ENCODE measurements at regions not wholly inside any gene's neighbourhood (a gene's known extent, or its start where the extent isn't known, plus 50 kb on each side); places are given as distances from the start of the nearest gene placed in this dataset.

- H3K4me1 Mint-ChIP-seq (ENCODE audit: unreplicated experiment) = no peaks in the 10 kb centered on the region
- no peaks in the 10 kb centered on the region for H3K27me3 Mint-ChIP-seq (ENCODE audit: unreplicated experiment)
- no peak for TF ChIP-seq CTCF (IDR thresholded peaks at IDR 0.05)
- H3K9me3 Mint-ChIP-seq (ENCODE audit: unreplicated experiment) = peaks cover 7% of the 10 kb centered on the region
- H3K36me3 Mint-ChIP-seq (ENCODE audit: unreplicated experiment) = no peaks in the 10 kb centered on the region
- no peak overlapping the region for H3K27ac Mint-ChIP-seq (ENCODE audit: unreplicated experiment)
- no peak for DNase-seq (ENCODE audit: extremely low spot score, unreplicated experiment)
- no peak overlapping the region for H3K4me3 Mint-ChIP-seq (ENCODE audit: unreplicated experiment)
These were observed 160.1 kb downstream of the ERMARD start for GRCh38 chr6:169911264-169912263.

- Mint-ChIP-seq H3K4me3 (ENCODE audit: unreplicated experiment) (no peak overlapping the region), H3K9me3 (ENCODE audit: unreplicated experiment) (peaks cover 3% of the 10 kb centered on the region), H3K36me3 (ENCODE audit: unreplicated experiment) (no peaks in the 10 kb centered on the region), H3K27me3 (ENCODE audit: unreplicated experiment) (no peaks in the 10 kb centered on the region), H3K27ac (ENCODE audit: unreplicated experiment) (no peak overlapping the region), H3K4me1 (ENCODE audit: unreplicated experiment) (peaks cover 1% of the 10 kb centered on the region)
- TF ChIP-seq CTCF (IDR thresholded peaks at IDR 0.05) = no peak
- no peak for DNase-seq (ENCODE audit: extremely low spot score, unreplicated experiment)
These were observed 157.7 kb downstream of the ERMARD start for GRCh38 chr6:169909113-169909512.

GRCh38 chr6:169908403-169908933 is 157.0 kb downstream of the ERMARD start:
- H3K27ac Mint-ChIP-seq (ENCODE audit: unreplicated experiment) = no peak overlapping the region
- H3K27me3 Mint-ChIP-seq (ENCODE audit: unreplicated experiment) = no peaks in the 10 kb centered on the region
- DNase-seq (ENCODE audit: extremely low spot score, unreplicated experiment) = no peak
- H3K9me3 Mint-ChIP-seq (ENCODE audit: unreplicated experiment) = peaks cover 3% of the 10 kb centered on the region
- no peak for TF ChIP-seq CTCF (IDR thresholded peaks at IDR 0.05)
- no peak overlapping the region for H3K4me3 Mint-ChIP-seq (ENCODE audit: unreplicated experiment)
- no peaks in the 10 kb centered on the region for H3K36me3 Mint-ChIP-seq (ENCODE audit: unreplicated experiment)
- peaks cover 1% of the 10 kb centered on the region for H3K4me1 Mint-ChIP-seq (ENCODE audit: unreplicated experiment)

- Mint-ChIP-seq H3K4me3 (ENCODE audit: unreplicated experiment) (no peak overlapping the region), H3K27me3 (ENCODE audit: unreplicated experiment) (no peaks in the 10 kb centered on the region), H3K36me3 (ENCODE audit: unreplicated experiment) (no peaks in the 10 kb centered on the region), H3K9me3 (ENCODE audit: unreplicated experiment) (peaks cover 3% of the 10 kb centered on the region), H3K27ac (ENCODE audit: unreplicated experiment) (no peak overlapping the region), H3K4me1 (ENCODE audit: unreplicated experiment) (peaks cover 1% of the 10 kb centered on the region)
- TF ChIP-seq CTCF (IDR thresholded peaks at IDR 0.05) = no peak
- DNase-seq (ENCODE audit: extremely low spot score, unreplicated experiment) = no peak
These were observed 156.1 kb downstream of the ERMARD start for GRCh38 chr6:169907419-169908115.

Data from osteocyte (in vitro differentiated cells).